OCI-LY1 (cell line): ENCODE measurements at regions not wholly inside any gene's neighbourhood (a gene's known extent, or its start where the extent isn't known, plus 50 kb on each side); places are given as distances from the start of the nearest gene placed in this dataset.

Source experiments
- CTCF ChIP-seq: fragments of 200-600 bp; sonication (generic), shearing (Covaris generic); IDR thresholded peaks from 2 replicates; pipeline ENCODE4 v1.5.1; 2017; ENCODE audit warnings: mild to moderate bottlenecking, antibody characterized with exemption, low read length, moderate library complexity, mixed read lengths
- EZH2 ChIP-seq: fragments of 200-600 bp; sonication (generic), shearing (Covaris generic); IDR thresholded peaks from 2 replicates; pipeline ENCODE4 v1.8.0; 2017; ENCODE audit warnings: borderline replicate concordance, mixed run types, mild to moderate bottlenecking, antibody characterized with exemption, low read length, moderate library complexity, mixed read lengths

DNA sequence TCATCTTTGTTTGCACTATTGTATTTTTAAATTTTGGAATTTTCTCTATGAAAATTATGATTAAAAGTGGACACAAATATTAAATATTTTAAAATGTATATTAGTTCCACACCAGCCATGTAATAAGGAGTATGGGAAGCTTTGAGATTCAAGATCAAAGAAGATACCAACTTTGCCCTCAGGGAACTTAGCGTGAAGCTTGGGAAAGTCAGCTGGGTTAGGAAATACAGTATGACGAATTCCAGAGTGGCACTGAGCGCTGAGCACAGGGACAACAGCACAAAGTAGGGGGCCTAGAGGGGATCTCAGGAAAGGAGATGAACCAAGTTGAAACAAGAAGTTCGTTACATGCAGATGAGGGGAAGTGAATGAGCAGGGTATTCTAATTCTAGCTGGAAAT lies 76.9 kb upstream of the SHISA2 start:
- TF ChIP-seq EZH2 (no peak), CTCF (no peak)
